Suprapubic skin (tissue), 4 donors: ENCODE measurements at regions not wholly inside any gene's neighbourhood (a gene's known extent, or its start where the extent isn't known, plus 50 kb on each side); places are given as distances from the start of the nearest gene placed in this dataset.

Source experiments
- DNase-seq, 2 donors: peaks; one replicate each; pipeline ENCODE4 v3.0.0-alpha.2; 2019; ENCODE audit warnings: low spot score in 2 of 2
- H3K27ac ChIP-seq: fragments of 200-600 bp; sonication (generic); one replicate; pipeline ENCODE4 v1.5.1; 2019
- H3K27me3 ChIP-seq: fragments of 200-600 bp; sonication (generic); one replicate; pipeline ENCODE4 v1.5.1; 2019
- H3K36me3 ChIP-seq: fragments of 200-600 bp; sonication (generic); one replicate; pipeline ENCODE4 v1.5.1; 2019
- H3K4me1 ChIP-seq: fragments of 200-600 bp; sonication (generic); one replicate; pipeline ENCODE4 v1.5.1; 2019
- H3K4me3 ChIP-seq: fragments of 200-600 bp; sonication (generic); one replicate; pipeline ENCODE4 v1.5.1; 2019; ENCODE audit warnings: mild to moderate bottlenecking
- H3K9me3 ChIP-seq: fragments of 200-600 bp; sonication (generic); one replicate; pipeline ENCODE4 v1.5.1; 2019
- EP300 ChIP-seq: sonication (generic); formaldehyde crosslinking; IDR thresholded peaks from one replicate; pipeline ENCODE4 v1.6.1; 2017; ENCODE audit warnings: antibody characterized with exemption
- POLR2A ChIP-seq, 2 donors: fragments of 450-650 bp; IDR thresholded peaks; one replicate each; pipeline ENCODE4 v1.6.1; 2017; ENCODE audit warnings: antibody characterized with exemption in 2 of 2, mild to moderate bottlenecking in 2 of 2, moderate library complexity in 2 of 2
- POLR2AphosphoS5 ChIP-seq, 3 donors: sonication (generic); formaldehyde crosslinking; IDR thresholded peaks; one replicate each; pipeline ENCODE4 v1.6.1; 2017; ENCODE audit warnings: antibody characterized with exemption in 3 of 3
- WGBS: methylation state at CpG from one replicate; pipeline ENCODE4 v1.1.5; 2018; 5-methylcytosine and 5-hydroxymethylcytosine counted together
- TF ChIP-seq, protein P1 (sequence below), 2 donors: fragments of 200-600 bp in 1 of 2; fragments of 450-650 bp in 1 of 2; sonication (generic) in 1 of 2; IDR thresholded peaks; one replicate each; pipeline ENCODE4 v1.5.1; 2016 to 2019; ENCODE audit warnings: antibody characterized with exemption in 2 of 2, mild to moderate bottlenecking in 1 of 2, moderate library complexity in 1 of 2

DNA sequence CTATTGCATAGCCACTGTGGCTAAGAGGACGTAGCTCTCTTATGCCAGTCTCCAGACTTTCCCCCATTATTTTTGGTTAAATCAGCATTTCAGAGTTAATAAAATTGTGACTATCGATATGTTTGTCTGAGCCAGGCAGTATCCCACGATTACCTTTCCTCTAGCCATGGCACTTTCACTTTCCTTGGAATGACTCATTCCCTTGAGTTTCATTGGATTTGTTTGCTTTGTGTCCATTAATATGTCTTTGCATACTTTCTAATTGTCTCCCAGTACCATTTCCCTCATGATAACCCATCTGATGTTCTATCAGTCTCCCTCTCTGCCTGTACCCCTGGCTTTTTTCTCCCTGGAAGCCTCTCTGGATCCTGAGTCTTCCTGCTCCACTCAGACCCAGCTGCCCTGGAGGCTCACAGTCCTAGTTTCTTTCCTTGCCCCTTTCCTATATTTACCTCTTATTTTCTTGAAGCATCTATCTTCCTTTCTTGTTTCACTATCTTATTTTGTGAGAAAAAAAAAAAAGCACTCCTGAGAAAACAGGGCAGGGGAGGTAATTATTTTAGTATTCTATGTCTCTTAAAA, 126.1 kb downstream of the MTX2 start:
- H3K4me3 ChIP-seq, result no peak overlapping the region

DNA sequence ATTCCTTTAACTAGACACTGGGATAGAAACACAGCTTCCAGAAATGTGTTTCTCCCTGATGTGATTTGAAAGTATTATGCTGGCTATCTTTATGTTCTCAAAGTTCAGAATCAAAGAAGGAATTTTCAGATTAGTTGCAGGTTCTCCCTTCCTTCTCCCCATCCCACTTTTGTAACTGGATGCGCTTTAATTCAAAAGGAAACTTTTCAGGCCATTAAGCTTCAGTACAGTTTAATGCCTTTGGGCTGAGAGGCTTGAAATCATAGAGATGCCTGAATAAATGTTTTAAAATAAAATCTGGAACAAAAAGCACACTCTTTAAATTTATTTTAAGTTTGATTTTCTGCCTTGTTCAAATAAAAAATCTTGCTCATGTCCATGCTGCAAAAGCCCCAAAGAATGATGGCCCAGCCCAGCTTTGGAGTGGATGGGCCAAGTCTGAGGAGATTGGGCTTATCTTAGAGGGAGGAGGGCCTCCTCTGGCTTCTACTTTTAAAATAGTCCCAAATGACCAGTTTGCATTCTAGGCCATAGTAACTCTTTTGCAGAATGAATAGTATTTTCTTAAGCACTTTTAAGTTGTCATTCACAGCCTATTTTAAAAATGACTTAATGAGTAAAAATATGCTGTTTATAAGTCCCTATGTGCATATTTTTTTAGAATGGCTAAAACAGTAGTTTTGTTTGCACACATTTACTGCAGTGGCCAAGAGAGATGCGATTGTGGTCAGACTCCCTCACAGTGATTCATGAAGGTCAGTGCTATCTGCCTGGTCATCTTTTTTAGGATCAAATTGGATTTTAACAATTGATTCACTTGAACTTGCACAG, 129.2 kb downstream of the MTX2 start:
- H3K4me3 ChIP-seq, result no peak overlapping the region
- DNase-seq, result no peak
- no peaks in the 10 kb centered on the region for H3K27me3 ChIP-seq
- 50% methylated on average over 2 of the region's 2 CpGs for WGBS
- H3K27ac ChIP-seq, result no peak overlapping the region
- H3K4me1 ChIP-seq, result no peaks in the 10 kb centered on the region
- TF ChIP-seq, protein P1, sequence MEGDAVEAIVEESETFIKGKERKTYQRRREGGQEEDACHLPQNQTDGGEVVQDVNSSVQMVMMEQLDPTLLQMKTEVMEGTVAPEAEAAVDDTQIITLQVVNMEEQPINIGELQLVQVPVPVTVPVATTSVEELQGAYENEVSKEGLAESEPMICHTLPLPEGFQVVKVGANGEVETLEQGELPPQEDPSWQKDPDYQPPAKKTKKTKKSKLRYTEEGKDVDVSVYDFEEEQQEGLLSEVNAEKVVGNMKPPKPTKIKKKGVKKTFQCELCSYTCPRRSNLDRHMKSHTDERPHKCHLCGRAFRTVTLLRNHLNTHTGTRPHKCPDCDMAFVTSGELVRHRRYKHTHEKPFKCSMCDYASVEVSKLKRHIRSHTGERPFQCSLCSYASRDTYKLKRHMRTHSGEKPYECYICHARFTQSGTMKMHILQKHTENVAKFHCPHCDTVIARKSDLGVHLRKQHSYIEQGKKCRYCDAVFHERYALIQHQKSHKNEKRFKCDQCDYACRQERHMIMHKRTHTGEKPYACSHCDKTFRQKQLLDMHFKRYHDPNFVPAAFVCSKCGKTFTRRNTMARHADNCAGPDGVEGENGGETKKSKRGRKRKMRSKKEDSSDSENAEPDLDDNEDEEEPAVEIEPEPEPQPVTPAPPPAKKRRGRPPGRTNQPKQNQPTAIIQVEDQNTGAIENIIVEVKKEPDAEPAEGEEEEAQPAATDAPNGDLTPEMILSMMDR (IDR thresholded peaks at IDR 0.05), result no peak
- TF ChIP-seq POLR2AphosphoS5 (IDR thresholded peaks at IDR 0.05) (no peak), POLR2A (IDR thresholded peaks at IDR 0.05) (no peak), EP300 (no peak)
- no peaks in the 10 kb centered on the region for H3K9me3 ChIP-seq
- no peaks in the 10 kb centered on the region for H3K36me3 ChIP-seq

More for the DNA sequence above, 126.1 kb downstream of the MTX2 start:
- Histone ChIP-seq H3K9me3 (no peaks in the 10 kb centered on the region), H3K4me1 (no peaks in the 10 kb centered on the region), H3K27me3 (no peaks in the 10 kb centered on the region), H3K36me3 (no peaks in the 10 kb centered on the region), H3K27ac (no peak overlapping the region)
- no peak for TF ChIP-seq EP300
- WGBS, result 71% methylated on average over 3 of the region's 3 CpGs
- no peak for DNase-seq

DNA sequence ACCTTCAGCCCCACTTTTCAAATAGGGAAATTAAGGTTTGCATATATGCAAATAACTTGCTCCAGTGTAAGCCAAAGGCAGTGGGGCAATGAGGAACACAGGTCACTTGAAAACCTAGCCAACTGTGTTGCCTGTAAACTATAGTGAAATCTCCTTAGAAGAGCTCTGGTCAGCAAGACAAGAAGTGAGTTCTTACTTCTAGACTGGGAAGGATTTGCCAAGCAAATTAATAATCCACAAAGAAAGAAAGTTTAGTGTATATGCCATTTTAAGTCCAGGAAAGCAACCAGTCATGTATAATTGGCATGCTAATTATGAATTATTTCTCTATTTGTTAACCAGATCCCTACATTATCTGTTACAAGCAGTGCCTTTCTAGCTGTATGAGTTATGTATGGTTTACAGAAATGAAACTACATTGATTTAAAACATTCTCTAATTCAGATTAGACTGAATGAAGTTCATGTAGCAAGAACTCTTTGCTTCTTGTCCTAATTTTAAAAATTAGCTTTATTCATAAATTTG, 129.9 kb downstream of the MTX2 start:
- TF ChIP-seq, protein P1 (IDR thresholded peaks at IDR 0.05), result no peak
- TF ChIP-seq POLR2AphosphoS5 (IDR thresholded peaks at IDR 0.05) (no peak), POLR2A (IDR thresholded peaks at IDR 0.05) (no peak), EP300 (no peak)
- H3K36me3 ChIP-seq, result no peaks in the 10 kb centered on the region
- no peak overlapping the region for H3K27ac ChIP-seq
- no peak overlapping the region for H3K4me3 ChIP-seq
- DNase-seq, result no peak
- no peaks in the 10 kb centered on the region for H3K9me3 ChIP-seq
- H3K27me3 ChIP-seq, result no peaks in the 10 kb centered on the region
- H3K4me1 ChIP-seq, result no peaks in the 10 kb centered on the region

DNA sequence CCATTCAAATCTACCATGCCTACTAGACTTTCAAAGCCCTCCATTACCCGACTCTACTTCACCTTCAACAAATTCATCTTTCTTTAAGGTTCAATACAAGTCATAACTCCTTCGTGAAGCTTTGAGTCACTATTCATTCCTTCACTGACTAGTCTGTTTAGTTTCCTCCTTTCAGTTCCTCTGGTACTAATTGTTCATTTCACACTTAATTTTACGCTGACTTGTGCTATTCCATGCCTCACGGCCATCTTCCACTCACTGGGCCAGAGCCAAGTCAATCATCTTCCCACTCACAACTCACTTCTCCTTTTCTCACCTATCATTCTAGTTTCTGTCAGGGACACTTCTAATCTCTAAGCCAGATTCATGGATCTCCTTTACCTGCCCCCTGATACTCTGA, 136.2 kb downstream of the MTX2 start:
- no peak for DNase-seq
- 79% methylated on average over 4 of the region's 4 CpGs for WGBS
- no peak for TF ChIP-seq EP300
- no peak for TF ChIP-seq POLR2AphosphoS5 (IDR thresholded peaks at IDR 0.05)
- no peak for TF ChIP-seq POLR2A (IDR thresholded peaks at IDR 0.05)
- TF ChIP-seq, protein P1 (IDR thresholded peaks at IDR 0.05), result no peak

DNA sequence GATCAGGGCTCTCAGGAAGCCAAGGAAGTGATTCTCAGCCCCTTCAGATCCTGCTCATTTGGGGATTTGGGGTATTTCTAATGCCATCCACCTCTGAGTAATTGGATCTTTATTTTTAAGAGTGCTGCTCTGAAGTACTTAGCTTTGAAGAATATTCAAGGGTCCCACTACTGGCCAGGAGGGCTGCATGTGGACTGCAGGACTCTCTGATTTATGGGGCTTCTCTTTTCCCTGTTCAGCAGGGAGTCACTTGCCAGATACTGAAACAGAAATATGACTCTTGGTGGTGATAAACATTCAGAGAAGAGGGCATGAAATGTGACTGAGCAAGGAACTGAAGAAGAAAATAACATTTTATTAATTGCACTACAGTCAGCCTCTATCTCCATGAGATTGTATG, 138.5 kb downstream of the MTX2 start:
- DNase-seq, result no peak
- no peaks in the 10 kb centered on the region for H3K4me1 ChIP-seq
- no peaks in the 10 kb centered on the region for H3K36me3 ChIP-seq
- TF ChIP-seq POLR2AphosphoS5 (IDR thresholded peaks at IDR 0.05) (no peak), POLR2A (IDR thresholded peaks at IDR 0.05) (no peak), EP300 (no peak)
- TF ChIP-seq, protein P1 (IDR thresholded peaks at IDR 0.05), result no peak
- peaks cover 3% of the 10 kb centered on the region for H3K27me3 ChIP-seq
- no peak overlapping the region for H3K27ac ChIP-seq
- no peak overlapping the region for H3K4me3 ChIP-seq
- H3K9me3 ChIP-seq, result no peaks in the 10 kb centered on the region

More for the DNA sequence above, 136.2 kb downstream of the MTX2 start:
- Histone ChIP-seq H3K4me1 (no peaks in the 10 kb centered on the region), H3K27me3 (no peaks in the 10 kb centered on the region), H3K4me3 (no peak overlapping the region), H3K27ac (no peak overlapping the region), H3K9me3 (no peaks in the 10 kb centered on the region), H3K36me3 (no peaks in the 10 kb centered on the region)
